Activated CD8-positive, alpha-beta memory T cell treated with anti-CD3 and anti-CD28 coated beads, Interleukin-2, amount 50 U/mL, for 4 hours (primary cell): ENCODE measurements at regions not wholly inside any gene's neighbourhood (a gene's known extent, or its start where the extent isn't known, plus 50 kb on each side); places are given as distances from the start of the nearest gene placed in this dataset.
A peak's percentile ranks its signal among the peaks of the same experiment; 100 is the strongest.

ENCODE experiments used
- DNase-seq: peaks from one replicate; pipeline ENCODE4 v3.0.0-alpha.2; 2020

GRCh38 chr4:100130964-100131363 lies 59.3 kb downstream of the DDIT4L start:
- DNase-seq, result no peak

GRCh38 chr4:100130491-100130890 lies 59.8 kb downstream of the DDIT4L start:
- no peak for DNase-seq

GRCh38 chr4:100129774-100130173 lies 60.5 kb downstream of the DDIT4L start:
- no peak for DNase-seq

DNA sequence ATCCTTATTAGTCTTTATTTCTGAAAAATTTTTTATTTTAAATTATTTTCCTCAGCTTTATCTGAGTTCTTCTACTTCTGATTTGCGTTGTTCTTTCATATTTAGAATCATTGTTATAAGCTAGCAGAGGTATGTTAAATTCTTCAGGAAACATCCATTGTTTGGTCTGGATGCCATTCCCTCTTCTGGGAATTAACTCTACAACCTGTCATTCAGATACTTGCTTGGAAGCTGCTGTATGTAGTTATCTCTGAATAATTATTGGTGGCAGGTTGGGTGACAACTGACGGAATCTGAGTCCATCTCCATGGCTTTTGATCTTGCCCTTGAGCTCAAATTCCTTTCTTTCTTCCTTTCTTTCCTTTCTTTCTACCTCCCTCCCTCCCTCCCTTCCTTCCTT lies 61.9 kb downstream of the DDIT4L start:
- no peak for DNase-seq

GRCh38 chr4:100124715-100125114 lies 65.6 kb downstream of the DDIT4L start:
- DNase-seq, result no peak

DNA sequence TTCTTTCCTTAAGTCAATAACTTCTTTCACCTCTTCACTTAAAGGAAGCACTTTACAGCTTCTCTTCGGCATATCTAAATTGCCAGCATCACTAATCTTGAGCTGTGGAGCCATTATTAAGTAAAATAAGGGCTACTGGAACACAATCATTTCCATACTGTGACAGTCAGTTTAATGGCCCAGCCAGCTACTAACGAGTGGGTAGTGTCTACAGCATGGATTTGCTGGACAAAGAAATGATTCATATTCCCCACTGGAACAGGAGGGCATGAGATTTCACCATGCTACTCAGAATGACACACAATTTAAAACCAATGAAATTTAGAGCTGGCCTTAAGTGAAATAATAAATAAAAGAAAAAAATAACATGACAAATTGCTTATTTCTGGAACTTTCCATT lies 72.1 kb downstream of the DDIT4L start:
- DNase-seq, result no peak

DNA sequence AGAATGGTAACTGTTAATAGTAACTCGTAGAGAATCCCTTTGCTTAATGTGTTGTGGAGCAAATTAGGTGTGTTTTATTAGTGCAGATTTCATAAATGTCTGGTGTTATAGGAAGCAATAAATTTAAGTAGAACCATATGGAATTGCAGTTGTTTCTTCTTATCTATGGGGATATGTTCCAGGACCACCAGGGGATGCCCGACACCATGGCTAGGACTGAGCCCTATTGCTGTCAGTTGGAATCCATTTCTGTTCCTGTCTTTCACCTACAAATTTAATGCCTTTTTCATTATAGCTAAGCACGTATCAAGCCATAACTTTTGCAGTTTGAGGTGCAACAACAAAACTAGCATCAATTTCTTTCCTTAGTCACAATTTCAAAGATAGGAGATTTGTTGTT lies 72.5 kb downstream of the DDIT4L start:
- no peak for DNase-seq

GRCh38 chr4:100114909-100115308 lies 75.4 kb downstream of the DDIT4L start:
- DNase-seq, result no peak

GRCh38 chr4:100113732-100114131 lies 76.5 kb downstream of the DDIT4L start:
- no peak for DNase-seq

GRCh38 chr4:100113096-100113495 lies 77.2 kb downstream of the DDIT4L start:
- DNase-seq, result no peak

DNA sequence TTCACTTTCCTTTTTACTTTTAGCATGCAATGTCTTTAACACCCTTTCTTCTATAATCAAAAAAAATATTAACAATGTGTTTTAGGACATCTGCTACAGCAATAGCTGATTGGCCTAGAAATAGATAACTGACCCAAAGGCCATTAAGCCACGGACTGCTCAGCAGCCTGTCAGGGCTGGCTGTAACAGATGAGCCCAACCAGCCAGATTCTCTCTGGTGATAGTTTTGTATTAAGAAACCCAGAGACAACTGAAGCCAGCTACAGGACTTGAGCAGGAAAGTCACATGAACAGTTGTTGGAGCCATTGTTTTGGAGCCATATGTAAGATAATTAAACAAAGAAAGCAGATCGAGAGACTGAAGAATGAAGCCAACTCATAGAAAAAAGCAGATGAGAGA lies 80.3 kb downstream of the DDIT4L start:
- DNase-seq, result no peak

- no peak for DNase-seq
Measured at GRCh38 chr4:100108869-100109268, 81.4 kb downstream of the DDIT4L start.

DNA sequence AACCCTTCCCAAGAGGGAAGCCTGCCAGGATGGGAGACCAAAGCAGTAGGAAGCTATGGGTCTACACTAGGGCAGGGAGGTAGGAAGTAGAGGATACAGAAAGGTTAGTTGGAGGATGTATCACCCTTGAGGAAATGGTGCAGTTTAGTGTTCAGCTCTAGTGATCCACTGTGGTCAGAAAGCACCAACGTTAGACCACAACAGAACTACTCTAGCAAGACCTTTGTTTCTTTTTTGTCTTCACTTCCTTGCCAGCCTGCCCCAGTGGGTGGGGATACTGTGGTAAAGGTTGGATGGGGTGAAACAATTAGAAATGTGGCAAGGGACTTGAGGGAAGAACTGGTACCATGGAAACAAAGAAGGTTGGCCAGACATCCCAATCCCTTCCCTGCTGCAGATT lies 83.3 kb downstream of the DDIT4L start:
- DNase-seq, result no peak

DNA sequence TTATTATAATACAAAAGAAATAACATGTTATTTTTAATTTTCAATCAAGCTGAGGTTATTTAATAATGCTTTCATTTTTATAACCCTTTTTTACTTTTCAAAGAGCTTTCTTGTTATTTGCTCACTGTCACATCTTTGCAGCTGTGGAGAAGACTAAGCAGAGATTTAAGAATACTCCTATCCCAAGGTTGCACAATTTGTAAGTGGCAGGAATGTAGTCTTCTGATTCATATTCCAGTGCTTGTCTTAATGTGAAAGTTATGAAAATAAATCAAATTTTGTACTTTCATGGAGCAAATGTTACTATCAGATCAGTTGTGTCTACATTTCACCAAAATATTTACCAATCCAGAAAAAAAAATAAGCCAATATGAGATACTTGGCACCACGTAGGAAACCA lies 86.6 kb downstream of the DDIT4L start:
- no peak for DNase-seq

DNA sequence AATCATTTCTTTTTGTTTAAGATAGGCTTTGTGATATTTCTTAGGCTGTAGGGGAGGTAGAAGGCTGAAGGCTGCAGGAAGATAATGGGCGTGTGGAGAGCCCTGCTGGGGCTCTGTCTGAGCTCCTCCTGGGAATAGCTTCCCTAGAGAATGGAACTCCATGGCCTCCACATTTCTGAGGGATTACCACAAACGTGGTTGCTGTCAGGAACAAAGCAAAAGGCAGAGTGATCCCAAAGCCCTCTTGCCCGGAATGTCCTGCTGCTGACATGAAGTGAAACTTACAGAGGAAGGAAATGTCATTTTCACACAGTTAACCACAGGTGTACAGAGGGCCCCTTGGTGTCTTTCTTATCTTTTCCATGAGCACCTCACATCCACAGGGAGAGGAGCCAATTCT lies 89.3 kb downstream of the DDIT4L start:
- no peak for DNase-seq

- DNase-seq, result no peak
Measured at GRCh38 chr4:100099746-100100145, 90.5 kb downstream of the DDIT4L start.

DNA sequence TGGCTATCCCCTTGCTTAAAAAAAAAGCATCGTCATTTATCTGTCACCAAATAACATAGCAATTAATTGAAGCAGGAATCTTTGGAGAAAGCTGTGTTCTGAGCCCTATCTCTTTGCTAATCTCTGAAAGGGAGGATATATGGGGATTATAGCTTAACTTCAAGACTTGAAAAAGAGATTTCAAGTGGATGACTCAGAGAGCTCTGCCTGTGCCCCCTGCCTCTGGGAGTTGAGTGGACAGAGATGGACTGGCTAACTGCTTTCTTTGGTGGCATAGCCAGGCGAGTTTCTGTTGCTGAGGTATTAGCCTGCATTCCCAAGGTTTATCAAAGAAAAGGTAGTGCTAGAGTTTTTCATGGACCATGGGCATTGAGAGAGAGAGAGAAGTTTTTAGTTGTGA lies 91.6 kb downstream of the DDIT4L start:
- no peak for DNase-seq

DNA sequence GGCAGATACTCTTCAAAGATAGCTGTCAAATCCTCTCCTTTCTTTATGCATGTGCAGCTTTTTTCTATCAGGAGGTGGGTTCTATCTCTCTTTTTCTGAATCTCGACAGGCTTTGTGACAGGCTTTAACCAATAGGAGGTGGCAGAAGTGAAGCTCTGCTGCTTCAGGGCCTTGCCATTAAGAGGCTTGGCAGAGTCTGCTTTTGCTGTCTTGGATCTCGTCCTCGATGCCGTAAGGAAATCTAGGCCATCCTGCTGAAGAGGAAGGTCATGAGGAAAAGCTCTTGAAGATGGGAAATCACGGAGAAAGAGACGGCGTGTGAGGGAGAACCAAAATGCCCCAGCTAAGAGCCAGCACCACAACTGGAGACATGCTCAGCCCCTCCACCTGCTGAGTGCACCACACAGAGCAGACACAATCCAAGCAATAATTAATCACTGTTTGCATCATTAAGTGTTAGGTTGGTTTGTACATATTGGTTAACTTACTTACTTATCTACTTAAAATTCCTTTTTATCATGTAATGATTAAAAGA lies 92.2 kb downstream of the DDIT4L start:
- no peak for DNase-seq

GRCh38 chr4:100095729-100096595 lies 94.3 kb downstream of the DDIT4L start:
- DNase-seq, result peak; percentile 46

GRCh38 chr4:100093091-100093866 lies 97.0 kb downstream of the DDIT4L start:
- DNase-seq, result peak; percentile 83

DNA sequence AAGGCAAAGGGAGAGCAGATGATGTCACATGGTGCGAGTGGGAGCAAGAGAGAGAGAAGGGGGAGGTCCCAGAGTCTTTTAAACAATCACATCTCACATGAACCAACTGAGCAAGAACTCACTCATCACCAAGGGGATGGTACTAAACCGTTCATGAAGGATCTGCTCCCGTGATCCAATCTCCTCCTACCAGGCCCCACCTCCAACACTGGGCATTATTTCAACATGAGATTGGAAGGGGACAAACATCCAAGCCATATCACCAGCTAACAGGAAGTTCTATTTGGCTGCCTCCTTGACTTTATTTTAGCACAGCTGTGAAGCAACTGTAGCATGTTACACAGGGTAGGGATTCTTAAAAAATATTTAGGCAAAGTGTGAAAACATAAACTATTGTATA lies 102.5 kb downstream of the DDIT4L start:
- DNase-seq, result no peak

GRCh38 chr4:100086766-100087431 lies 103.4 kb downstream of the DDIT4L start:
- no peak for DNase-seq

GRCh38 chr4:100084892-100085291 lies 105.4 kb downstream of the DDIT4L start:
- DNase-seq, result no peak
